GM21529 (cell line): ENCODE measurements at regions not wholly inside any gene's neighbourhood (a gene's known extent, or its start where the extent isn't known, plus 50 kb on each side); places are given as distances from the start of the nearest gene placed in this dataset.
A peak's percentile ranks its signal among the peaks of the same experiment; 100 is the strongest.
"Not testable (repeated sequence)": the region's sequence is repeated elsewhere in the genome, so short reads cannot be mapped to it uniquely, and the experiment has no call there.

Source experiments
- ATAC-seq: cut with Tn5 transposase; IDR thresholded peaks from one replicate; pipeline ENCODE4 v1.9.1; 2021; ENCODE audit not compliant: unreplicated experiment

- ATAC-seq: not testable (repeated sequence)
These were observed 93.9 kb upstream of the TRIM24 start for GRCh38 chr7:138366137-138366536.

GRCh38 chr7:138366676-138367075 is 93.4 kb upstream of the TRIM24 start:
- not testable (repeated sequence) for ATAC-seq

- no peak for ATAC-seq
These were observed 90.3 kb upstream of the TRIM24 start for GRCh38 chr7:138369797-138370196.

GRCh38 chr7:138370956-138371355 is 89.1 kb upstream of the TRIM24 start:
- no peak for ATAC-seq

- no peak for ATAC-seq
These were observed 85.9 kb upstream of the TRIM24 start for GRCh38 chr7:138374119-138374693.

- ATAC-seq: no peak
These were observed 82.8 kb upstream of the TRIM24 start for GRCh38 chr7:138377306-138377705.

- ATAC-seq: no peak
These were observed 81.1 kb upstream of the TRIM24 start for GRCh38 chr7:138378741-138379559.

GRCh38 chr7:138382862-138383565 is 77.0 kb upstream of the TRIM24 start:
- ATAC-seq: no peak

- no peak for ATAC-seq
These were observed 73.2 kb upstream of the TRIM24 start for GRCh38 chr7:138386821-138387220.

- no peak for ATAC-seq
These were observed 72.1 kb upstream of the TRIM24 start for GRCh38 chr7:138387755-138388475.

GRCh38 chr7:138388673-138389491 is 71.2 kb upstream of the TRIM24 start:
- no peak for ATAC-seq

GRCh38 chr7:138395763-138396162 is 64.3 kb upstream of the TRIM24 start:
- no peak for ATAC-seq

- peak; percentile 93 for ATAC-seq
These were observed 63.6 kb upstream of the TRIM24 start for GRCh38 chr7:138396251-138397070.

- ATAC-seq: not testable (repeated sequence)
These were observed 63.0 kb upstream of the TRIM24 start for GRCh38 chr7:138397071-138397433.

- ATAC-seq: no peak
These were observed 61.2 kb upstream of the TRIM24 start for GRCh38 chr7:138398857-138399256.

- ATAC-seq: no peak
These were observed 59.6 kb upstream of the TRIM24 start for GRCh38 chr7:138400400-138400886.

- ATAC-seq: no peak
These were observed 57.3 kb upstream of the TRIM24 start for GRCh38 chr7:138402749-138403148.

GRCh38 chr7:138405496-138405895 is 54.6 kb upstream of the TRIM24 start:
- no peak for ATAC-seq

GRCh38 chr7:138407792-138408191 is 52.3 kb upstream of the TRIM24 start:
- no peak for ATAC-seq
